ENCODE measurements at regions not wholly inside any gene's neighbourhood (a gene's known extent, or its start where the extent isn't known, plus 50 kb on each side); places are given as distances from the start of the nearest gene placed in this dataset.

- no peak for TF ChIP-seq POLR2AphosphoS5 (IDR thresholded peaks at IDR 0.05; ENCODE audit: low read depth, low read length)
- TF ChIP-seq POLR2A (IDR thresholded peaks at IDR 0.05; ENCODE audit: low read depth, low read length) = no peak
Measured at GRCh38 chr13:72397265-72397664, 330.2 kb downstream of the MZT1 start.
